Esophagus (tissue), 2 donors: ENCODE measurements at regions not wholly inside any gene's neighbourhood (a gene's known extent, or its start where the extent isn't known, plus 50 kb on each side); places are given as distances from the start of the nearest gene placed in this dataset.

Source experiments
- H3K27ac ChIP-seq, 2 donors: one replicate each; pipeline ENCODE4 v1.5.1; 2013; ENCODE audit warnings: low read depth in 2 of 2, mild to moderate bottlenecking in 2 of 2, inconsistent platforms in 1 of 2, low read length in 1 of 2, moderate library complexity in 1 of 2
- H3K27me3 ChIP-seq, 2 donors: one replicate each; pipeline ENCODE4 v1.6.1; 2013; ENCODE audit warnings: low read length in 2 of 2, control low read depth in 1 of 2, mild to moderate bottlenecking in 1 of 2; ENCODE audit not compliant: insufficient read depth in 2 of 2, control insufficient read depth in 1 of 2
- H3K36me3 ChIP-seq, 2 donors: one replicate each; pipeline ENCODE4 v1.6.1; 2013; ENCODE audit warnings: low read length in 1 of 2; ENCODE audit not compliant: control insufficient read depth in 2 of 2, insufficient read depth in 2 of 2
- H3K4me1 ChIP-seq, 2 donors: one replicate each; pipeline ENCODE4 v1.6.1; 2013; ENCODE audit warnings: low read length in 1 of 2; ENCODE audit not compliant: control insufficient read depth in 2 of 2, insufficient read depth in 2 of 2
- H3K4me3 ChIP-seq, 2 donors: one replicate each; pipeline ENCODE4 v1.5.1; 2013; ENCODE audit warnings: low read length in 2 of 2, mild to moderate bottlenecking in 2 of 2, low read depth in 1 of 2, moderate library complexity in 1 of 2
- H3K9me3 ChIP-seq, 2 donors: one replicate each; pipeline ENCODE4 v1.6.1; 2013; ENCODE audit warnings: mild to moderate bottlenecking in 2 of 2, low read depth in 1 of 2, low read length in 1 of 2, moderate library complexity in 1 of 2; ENCODE audit not compliant: control insufficient read depth in 2 of 2, insufficient read depth in 1 of 2
- WGBS, 2 donors: extraction: QIAGEN DNeasy Blood & Tissue Kit; methylation state at CpG; one replicate each; pipeline ENCODE4 v1.1.7; 2013; 5-methylcytosine and 5-hydroxymethylcytosine counted together
- donor health status: healthy with polysubstance abuse.
- donor health status: Bipolar disorder and iron deficiency.

DNA sequence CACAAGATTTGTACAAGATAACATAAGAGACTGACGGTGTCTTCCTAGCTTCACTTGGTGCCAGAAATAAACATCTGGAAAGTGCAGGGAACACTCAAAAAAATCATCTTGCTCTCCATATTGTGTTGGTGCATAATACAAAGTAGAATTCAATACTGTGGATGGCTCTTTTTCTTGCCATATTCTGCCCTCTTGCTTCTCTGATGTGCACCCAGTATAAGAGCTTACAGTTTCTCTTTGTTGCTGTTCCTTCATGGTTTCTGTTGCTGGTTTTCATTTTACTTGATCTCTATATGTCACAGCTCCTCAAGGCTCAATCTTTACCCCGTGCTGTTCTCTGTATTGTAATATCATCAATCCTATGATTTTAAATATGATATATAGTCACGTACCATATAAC, 528.5 kb upstream of the ZP4 start:
- H3K9me3 ChIP-seq: no peaks in the 10 kb centered on the region
- no peaks in the 10 kb centered on the region for H3K4me1 ChIP-seq
- H3K27me3 ChIP-seq: no peaks in the 10 kb centered on the region
- no peaks in the 10 kb centered on the region for H3K36me3 ChIP-seq
- WGBS, 2 donors: 60 to 62% methylated on average over 3 of the region's 3 CpGs
- no peak overlapping the region for H3K27ac ChIP-seq
- H3K4me3 ChIP-seq: no peak overlapping the region

DNA sequence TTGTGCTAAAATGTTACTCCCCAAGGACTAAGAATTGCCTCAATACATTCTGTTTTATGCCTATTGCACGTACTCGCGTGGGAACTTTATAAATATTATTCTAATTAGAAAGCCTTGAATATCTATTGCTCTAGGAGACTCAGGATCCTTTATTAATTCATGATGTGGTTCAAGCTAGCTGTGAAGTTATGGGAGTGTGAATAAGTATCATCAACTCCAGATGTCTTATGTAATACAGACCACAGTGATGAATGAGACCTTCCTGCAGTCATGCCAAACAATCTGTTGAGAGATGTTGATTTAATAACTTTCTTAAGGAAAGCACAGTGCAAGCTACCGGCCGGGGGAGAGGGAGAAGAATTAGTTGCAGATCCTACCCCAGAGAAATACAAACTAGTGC, 519.2 kb upstream of the ZP4 start:
- H3K9me3 ChIP-seq: no peaks in the 10 kb centered on the region
- no peak overlapping the region for H3K4me3 ChIP-seq
- WGBS, 2 donors: 57 to 65% methylated on average over 5 of the region's 5 CpGs
- H3K27me3 ChIP-seq: no peaks in the 10 kb centered on the region
- no peaks in the 10 kb centered on the region for H3K36me3 ChIP-seq
- H3K4me1 ChIP-seq: no peaks in the 10 kb centered on the region
- H3K27ac ChIP-seq: no peak overlapping the region

DNA sequence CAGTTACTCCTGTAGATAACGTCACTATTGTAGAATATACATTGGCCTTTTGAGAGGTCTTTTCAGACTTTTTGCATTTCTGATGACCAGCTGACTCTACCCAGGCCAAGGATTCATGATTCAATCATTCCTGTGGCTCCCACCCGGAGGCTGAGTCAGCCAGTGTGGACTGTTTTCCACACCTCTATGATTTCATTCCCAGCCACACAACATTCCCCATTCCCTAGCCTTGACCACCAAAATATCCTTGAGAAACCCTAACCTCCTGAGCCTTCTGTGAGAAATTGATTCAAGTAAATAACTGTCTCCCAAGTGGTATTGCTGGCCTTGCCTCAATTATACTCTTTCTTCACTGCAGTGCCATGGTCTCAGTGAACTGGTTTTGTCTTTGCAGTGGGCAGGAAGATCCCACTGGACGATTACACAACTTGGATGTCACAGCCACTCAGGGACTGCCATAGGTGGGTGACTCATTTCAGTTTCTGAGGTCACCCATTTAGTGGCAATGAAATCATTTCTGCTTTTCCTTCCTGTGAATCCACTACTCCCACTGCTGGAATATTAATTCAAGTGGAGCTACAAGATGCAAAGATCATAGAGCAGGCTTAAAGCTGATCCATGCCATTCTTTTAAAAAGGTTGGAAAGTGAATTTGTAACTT, 518.6 kb upstream of the ZP4 start:
- no peak overlapping the region for H3K4me3 ChIP-seq
- H3K9me3 ChIP-seq: no peaks in the 10 kb centered on the region
- H3K4me1 ChIP-seq: no peaks in the 10 kb centered on the region
- 75 to 79% methylated on average over 3 of the region's 3 CpGs for WGBS, 2 donors
- H3K27me3 ChIP-seq: no peaks in the 10 kb centered on the region
- no peaks in the 10 kb centered on the region for H3K36me3 ChIP-seq
- H3K27ac ChIP-seq: no peak overlapping the region

GRCh38 chr1:238408737-238409136, 518.0 kb upstream of the ZP4 start:
- 91 to 92% methylated on average over 3 of the region's 3 CpGs for WGBS, 2 donors
- Histone ChIP-seq H3K4me3 (no peak overlapping the region), H3K27ac (no peak overlapping the region)

GRCh38 chr1:238406098-238406860, 515.6 kb upstream of the ZP4 start:
- Histone ChIP-seq H3K27me3 (no peaks in the 10 kb centered on the region), H3K4me1 (no peaks in the 10 kb centered on the region), H3K4me3 (no peak overlapping the region), H3K27ac (no peak overlapping the region), H3K36me3 (no peaks in the 10 kb centered on the region), H3K9me3 (no peaks in the 10 kb centered on the region)
- 61 to 64% methylated on average over 3 of the region's 3 CpGs for WGBS, 2 donors

More at GRCh38 chr1:238408737-238409136, 518.0 kb upstream of the ZP4 start:
- no peaks in the 10 kb centered on the region for H3K9me3 ChIP-seq
- no peaks in the 10 kb centered on the region for H3K4me1 ChIP-seq
- H3K36me3 ChIP-seq: no peaks in the 10 kb centered on the region
- H3K27me3 ChIP-seq: no peaks in the 10 kb centered on the region

- Histone ChIP-seq H3K9me3 (no peaks in the 10 kb centered on the region), H3K4me1 (no peaks in the 10 kb centered on the region), H3K4me3 (no peak overlapping the region), H3K36me3 (no peaks in the 10 kb centered on the region), H3K27ac (no peak overlapping the region), H3K27me3 (no peaks in the 10 kb centered on the region)
- 63 to 64% methylated on average over 2 of the region's 2 CpGs for WGBS, 2 donors
Observed at GRCh38 chr1:238404921-238405320, 514.2 kb upstream of the ZP4 start.

DNA sequence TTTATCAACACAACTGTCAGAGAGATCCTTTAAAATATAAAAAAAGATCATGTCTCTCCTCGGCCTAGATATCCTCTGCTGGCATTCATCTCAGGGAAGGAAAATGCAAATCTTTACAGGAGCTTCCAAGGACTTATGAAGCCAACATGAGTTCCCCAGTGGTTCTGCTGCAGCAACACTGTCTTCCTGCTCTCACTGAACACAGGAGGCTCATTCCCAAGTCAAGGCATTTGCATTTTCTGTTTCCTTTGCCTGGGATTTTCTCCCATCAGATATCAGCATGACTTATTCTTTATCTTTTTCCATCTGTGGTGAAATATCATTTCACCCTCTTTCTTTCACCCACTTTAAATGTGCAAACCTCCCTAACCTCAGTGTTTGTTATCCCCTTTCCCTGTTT, 513.8 kb upstream of the ZP4 start:
- Histone ChIP-seq H3K4me1 (no peaks in the 10 kb centered on the region), H3K36me3 (no peaks in the 10 kb centered on the region), H3K9me3 (no peaks in the 10 kb centered on the region), H3K27me3 (no peaks in the 10 kb centered on the region), H3K27ac (no peak overlapping the region), H3K4me3 (no peak overlapping the region)
- WGBS, 2 donors: 38 to 59% methylated on average over 1 of the region's 1 CpG

DNA sequence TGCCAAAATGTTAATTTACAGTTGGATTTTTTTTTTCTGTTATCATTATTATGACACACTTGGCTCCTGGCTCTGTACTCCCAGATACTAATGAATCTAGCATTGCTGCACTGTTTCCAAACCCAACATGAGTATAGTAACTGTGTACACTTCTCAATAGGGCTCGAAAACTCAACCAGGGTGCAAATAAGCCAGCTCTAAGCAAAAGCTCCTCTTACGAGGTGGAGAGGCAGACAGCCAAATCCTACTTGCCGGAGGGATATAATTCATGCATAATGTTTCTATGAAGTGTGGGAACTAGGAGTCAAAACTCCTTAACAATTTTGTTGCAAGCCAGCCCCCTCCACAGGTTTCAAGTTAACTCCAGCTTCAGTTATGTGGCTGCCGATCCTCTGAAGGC, 510.4 kb upstream of the ZP4 start:
- H3K27ac ChIP-seq: no peak overlapping the region
- H3K9me3 ChIP-seq: no peaks in the 10 kb centered on the region
- H3K36me3 ChIP-seq: no peaks in the 10 kb centered on the region
- H3K27me3 ChIP-seq: no peaks in the 10 kb centered on the region
- 31 to 34% methylated on average over 4 of the region's 4 CpGs for WGBS, 2 donors
- H3K4me1 ChIP-seq: no peaks in the 10 kb centered on the region
- H3K4me3 ChIP-seq: no peak overlapping the region

DNA sequence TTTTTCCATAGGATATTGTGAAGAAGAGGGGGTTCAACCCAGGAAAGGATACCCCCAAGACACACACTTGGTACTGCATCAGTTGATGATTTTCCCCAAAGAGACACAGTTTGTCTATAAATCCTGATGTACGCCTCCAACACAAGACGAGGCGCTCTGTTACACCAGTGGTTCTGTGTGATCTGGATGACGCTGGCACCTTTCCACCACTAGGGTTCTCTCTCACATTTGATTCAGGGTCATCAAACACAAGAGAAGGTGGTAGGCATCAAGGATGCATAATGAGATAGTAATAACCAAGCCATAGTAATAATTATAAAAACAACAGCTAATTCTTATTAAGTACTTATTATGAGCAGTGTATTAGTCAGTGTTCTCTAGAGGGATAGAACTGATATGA, 508.8 kb upstream of the ZP4 start:
- no peak overlapping the region for H3K4me3 ChIP-seq
- H3K27me3 ChIP-seq: no peaks in the 10 kb centered on the region
- no peaks in the 10 kb centered on the region for H3K9me3 ChIP-seq
- H3K36me3 ChIP-seq: no peaks in the 10 kb centered on the region
- no peaks in the 10 kb centered on the region for H3K4me1 ChIP-seq
- no peak overlapping the region for H3K27ac ChIP-seq
- 92 to 96% methylated on average over 4 of the region's 4 CpGs for WGBS, 2 donors

GRCh38 chr1:238396140-238396539, 505.4 kb upstream of the ZP4 start:
- Histone ChIP-seq H3K4me1 (no peaks in the 10 kb centered on the region), H3K27ac (no peak overlapping the region), H3K27me3 (no peaks in the 10 kb centered on the region)

More at GRCh38 chr1:238396140-238396539, 505.4 kb upstream of the ZP4 start:
- Histone ChIP-seq H3K9me3 (no peaks in the 10 kb centered on the region), H3K4me3 (no peak overlapping the region), H3K36me3 (no peaks in the 10 kb centered on the region)
